Subcutaneous abdominal adipose tissue (tissue), 5 donors: ENCODE measurements at regions not wholly inside any gene's neighbourhood (a gene's known extent, or its start where the extent isn't known, plus 50 kb on each side); places are given as distances from the start of the nearest gene placed in this dataset.

Experiments used
- H3K27ac ChIP-seq: one replicate; pipeline ENCODE4 v1.7.0; 2013; ENCODE audit warnings: low read depth, mild to moderate bottlenecking, inconsistent platforms, low read length, moderate library complexity
- H3K27me3 ChIP-seq, 5 donors: one replicate each; pipeline ENCODE4 v1.7.0; 2013; ENCODE audit warnings: low read length in 5 of 5, inconsistent platforms in 1 of 5; ENCODE audit not compliant: control insufficient read depth in 5 of 5, insufficient read depth in 4 of 5
- H3K36me3 ChIP-seq, 5 donors: one replicate each; pipeline ENCODE4 v1.7.0; 2013; ENCODE audit warnings: low read length in 5 of 5; ENCODE audit not compliant: control insufficient read depth in 5 of 5, insufficient read depth in 5 of 5
- H3K4me1 ChIP-seq, 5 donors: one replicate each; pipeline ENCODE4 v1.7.0; 2013; ENCODE audit warnings: low read length in 5 of 5, mild to moderate bottlenecking in 3 of 5, moderate library complexity in 1 of 5; ENCODE audit not compliant: control insufficient read depth in 5 of 5, insufficient read depth in 5 of 5
- H3K4me3 ChIP-seq, 5 donors: one replicate each; pipeline ENCODE4 v1.7.0; 2013; ENCODE audit warnings: low read length in 5 of 5, low read depth in 1 of 5
- H3K9ac ChIP-seq, 5 donors: one replicate each; pipeline ENCODE4 v1.7.0; 2013; ENCODE audit warnings: low read length in 5 of 5, mild to moderate bottlenecking in 4 of 5, moderate library complexity in 3 of 5
- H3K9me3 ChIP-seq, 5 donors: one replicate each; pipeline ENCODE4 v1.7.0; 2013; ENCODE audit warnings: low read length in 5 of 5; ENCODE audit not compliant: control insufficient read depth in 5 of 5
- donor health status: healthy.
- donor health status: healthy.
- donor health status: healthy.
- donor health status: healthy.
- donor health status: healthy.

GRCh38 chr2:445896-446295, 158.0 kb upstream of the ALKAL2 start:
- Histone ChIP-seq H3K27me3 (peaks cover 0 to 11% (median 8%) of the 10 kb centered on the region in 5 donors), H3K9ac (no peak overlapping the region), H3K4me1 (peaks cover 0 to 3% (median 0%) of the 10 kb centered on the region in 5 donors), H3K27ac (no peak overlapping the region), H3K4me3 (no peak overlapping the region), H3K36me3 (no peaks in the 10 kb centered on the region), H3K9me3 (no peaks in the 10 kb centered on the region)

- peaks cover 0 to 12% (median 7%) of the 10 kb centered on the region in 5 donors for H3K27me3 ChIP-seq
- H3K4me1 ChIP-seq: peaks cover 0 to 3% (median 0%) of the 10 kb centered on the region in 5 donors
- no peaks in the 10 kb centered on the region for H3K36me3 ChIP-seq
- H3K9me3 ChIP-seq: no peaks in the 10 kb centered on the region
- H3K4me3 ChIP-seq: no peak overlapping the region
- no peak overlapping the region for H3K27ac ChIP-seq
- no peak overlapping the region for H3K9ac ChIP-seq
Observed at GRCh38 chr2:444937-445884, 157.3 kb upstream of the ALKAL2 start.

GRCh38 chr2:443741-444140, 155.8 kb upstream of the ALKAL2 start:
- Histone ChIP-seq H3K27ac (no peak overlapping the region), H3K4me3 (no peak overlapping the region), H3K36me3 (no peaks in the 10 kb centered on the region), H3K9ac (no peak overlapping the region), H3K4me1 (peaks cover 0 to 3% (median 0%) of the 10 kb centered on the region in 5 donors), H3K27me3 (peaks cover 0 to 13% (median 12%) of the 10 kb centered on the region in 5 donors), H3K9me3 (no peaks in the 10 kb centered on the region)

- peaks cover 0 to 17% (median 12%) of the 10 kb centered on the region in 5 donors for H3K27me3 ChIP-seq
- no peaks in the 10 kb centered on the region for H3K9me3 ChIP-seq
- no peak overlapping the region for H3K4me3 ChIP-seq
- peaks cover 0 to 3% (median 0%) of the 10 kb centered on the region in 5 donors for H3K4me1 ChIP-seq
- H3K36me3 ChIP-seq: no peaks in the 10 kb centered on the region
- no peak overlapping the region for H3K9ac ChIP-seq
- H3K27ac ChIP-seq: no peak overlapping the region
Observed at GRCh38 chr2:443216-443615, 155.3 kb upstream of the ALKAL2 start.

GRCh38 chr2:441258-442022, 153.5 kb upstream of the ALKAL2 start:
- H3K4me1 ChIP-seq: peaks cover 0 to 3% (median 0%) of the 10 kb centered on the region in 5 donors
- no peak overlapping the region for H3K9ac ChIP-seq
- H3K27me3 ChIP-seq: peaks cover 0 to 14% (median 11%) of the 10 kb centered on the region in 5 donors
- no peak overlapping the region for H3K4me3 ChIP-seq
- H3K27ac ChIP-seq: no peak overlapping the region
- H3K36me3 ChIP-seq: no peaks in the 10 kb centered on the region
- H3K9me3 ChIP-seq: no peaks in the 10 kb centered on the region

- H3K4me1 ChIP-seq: peaks cover 0 to 1% (median 0%) of the 10 kb centered on the region in 5 donors
- no peak overlapping the region for H3K27ac ChIP-seq
- H3K27me3 ChIP-seq: peaks cover 0 to 14% (median 6%) of the 10 kb centered on the region in 5 donors
- H3K36me3 ChIP-seq: no peaks in the 10 kb centered on the region
- H3K9me3 ChIP-seq: no peaks in the 10 kb centered on the region
- H3K9ac ChIP-seq: no peak overlapping the region
- H3K4me3 ChIP-seq: no peak overlapping the region
Observed at GRCh38 chr2:440403-440740, 152.5 kb upstream of the ALKAL2 start.

GRCh38 chr2:439556-440402, 151.9 kb upstream of the ALKAL2 start:
- H3K27ac ChIP-seq: no peak overlapping the region
- H3K36me3 ChIP-seq: no peaks in the 10 kb centered on the region
- no peaks in the 10 kb centered on the region for H3K9me3 ChIP-seq
- H3K4me3 ChIP-seq: no peak overlapping the region
- peaks cover 0 to 14% (median 6%) of the 10 kb centered on the region in 5 donors for H3K27me3 ChIP-seq
- H3K9ac ChIP-seq: no peak overlapping the region
- H3K4me1 ChIP-seq: no peaks in the 10 kb centered on the region

GRCh38 chr2:439077-439476, 151.2 kb upstream of the ALKAL2 start:
- no peaks in the 10 kb centered on the region for H3K36me3 ChIP-seq
- H3K4me1 ChIP-seq: no peaks in the 10 kb centered on the region
- no peak overlapping the region for H3K9ac ChIP-seq
- peaks cover 0 to 14% (median 6%) of the 10 kb centered on the region in 5 donors for H3K27me3 ChIP-seq
- H3K9me3 ChIP-seq: no peaks in the 10 kb centered on the region
- H3K4me3 ChIP-seq: no peak overlapping the region
- H3K27ac ChIP-seq: no peak overlapping the region

- Histone ChIP-seq H3K9me3 (no peaks in the 10 kb centered on the region), H3K27ac (no peak overlapping the region), H3K27me3 (peaks cover 0 to 14% (median 6%) of the 10 kb centered on the region in 5 donors), H3K4me1 (peaks cover 0 to under 1% (median 0%) of the 10 kb centered on the region in 5 donors), H3K4me3 (no peak overlapping the region), H3K36me3 (no peaks in the 10 kb centered on the region), H3K9ac (no peak overlapping the region)
Observed at GRCh38 chr2:437756-438393, 150.0 kb upstream of the ALKAL2 start.
